Midbrain (tissue), 1 donor: ENCODE measurements at regions not wholly inside any gene's neighbourhood (a gene's known extent, or its start where the extent isn't known, plus 50 kb on each side); places are given as distances from the start of the nearest gene placed in this dataset.
"Not testable (repeated sequence)": the region's sequence is repeated elsewhere in the genome, so short reads cannot be mapped to it uniquely, and the experiment has no call there.

Experiments
- DNase-seq: peaks from one replicate; lab custom pipeline; 2025; lab: John Stamatoyannopoulos, UW

DNA sequence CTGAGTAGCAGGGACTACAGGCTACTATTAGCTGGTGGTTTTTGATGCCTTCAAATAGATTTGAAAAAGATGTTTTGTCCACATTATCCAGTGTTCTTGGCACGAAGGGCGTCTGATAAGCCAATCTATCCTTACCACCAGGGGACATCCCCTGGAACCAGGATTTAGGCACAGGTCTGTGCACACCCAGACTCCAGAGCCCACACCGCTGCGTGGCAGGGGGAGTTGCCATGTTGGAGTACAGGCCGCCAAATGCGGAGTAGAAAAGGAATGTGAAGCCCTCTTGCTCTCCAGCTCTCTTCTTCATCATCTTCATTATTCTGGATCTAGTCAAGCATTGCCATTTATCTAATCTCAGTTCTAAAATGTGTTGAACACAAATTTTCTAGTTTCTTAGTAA is 54.3 kb downstream of the RNU1-4 start:
- not testable (repeated sequence) for DNase-seq

DNA sequence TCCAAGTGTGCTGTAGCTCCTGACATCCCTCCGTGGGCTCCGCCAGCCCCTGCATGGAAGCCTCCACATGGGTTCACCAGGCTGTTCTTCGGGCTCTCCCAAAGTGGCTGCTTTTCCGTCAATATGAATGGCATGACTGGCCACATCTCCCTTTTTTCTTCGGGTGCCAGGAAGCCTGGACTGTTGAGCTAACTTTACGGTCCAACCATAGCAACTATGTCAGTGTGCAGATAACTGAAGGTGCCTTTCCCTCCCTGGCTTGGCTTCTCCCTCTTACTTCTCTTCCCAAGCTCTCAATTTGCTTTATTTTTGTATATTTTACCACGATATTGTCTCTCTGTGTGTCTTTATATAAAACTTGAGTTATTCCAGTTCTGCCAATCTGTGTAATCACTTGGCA is 54.8 kb downstream of the RNU1-4 start:
- not testable (repeated sequence) for DNase-seq

DNA sequence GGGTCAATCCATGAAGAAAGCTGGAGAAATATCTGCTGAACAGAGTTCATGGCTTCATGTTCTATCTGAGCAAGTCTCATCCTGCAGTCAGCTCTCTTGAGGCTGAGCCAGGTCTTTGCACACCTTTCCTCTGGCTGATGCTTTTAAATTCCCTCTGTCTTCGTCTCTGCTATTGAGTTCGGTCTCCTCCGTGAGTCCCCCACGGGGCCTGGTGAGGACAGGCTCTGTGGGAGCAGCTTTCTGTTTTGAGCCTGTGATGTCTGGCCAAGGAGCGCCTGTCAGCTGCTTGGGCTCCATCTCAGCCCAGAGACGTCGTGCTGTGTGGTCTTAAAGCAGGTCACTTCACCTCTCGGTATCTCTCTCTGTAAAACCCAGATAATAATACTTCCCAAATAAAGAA is 55.9 kb downstream of the RNU1-4 start:
- not testable (repeated sequence) for DNase-seq

DNA sequence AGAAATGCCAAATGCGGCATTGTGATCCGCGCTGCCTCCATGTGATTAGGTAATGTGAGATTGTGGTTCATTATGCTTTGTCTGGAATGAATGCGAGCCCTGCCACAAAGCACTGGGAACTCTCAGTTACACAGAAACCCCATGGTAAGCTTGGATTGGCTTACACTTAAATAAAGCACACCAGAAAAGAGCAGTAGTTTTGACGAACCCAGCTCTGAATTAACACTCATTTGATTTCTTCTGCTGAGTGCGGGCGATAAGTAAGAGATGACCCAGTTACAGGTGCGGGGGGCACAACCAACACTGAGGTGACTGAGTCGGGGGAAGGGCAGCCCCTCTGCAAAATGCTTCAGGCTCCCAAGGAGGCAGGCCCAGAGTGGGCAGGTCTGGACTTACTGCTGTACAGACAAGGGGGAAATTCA is 56.3 kb downstream of the RNU1-4 start:
- DNase-seq, result peak; percentile 18

DNA sequence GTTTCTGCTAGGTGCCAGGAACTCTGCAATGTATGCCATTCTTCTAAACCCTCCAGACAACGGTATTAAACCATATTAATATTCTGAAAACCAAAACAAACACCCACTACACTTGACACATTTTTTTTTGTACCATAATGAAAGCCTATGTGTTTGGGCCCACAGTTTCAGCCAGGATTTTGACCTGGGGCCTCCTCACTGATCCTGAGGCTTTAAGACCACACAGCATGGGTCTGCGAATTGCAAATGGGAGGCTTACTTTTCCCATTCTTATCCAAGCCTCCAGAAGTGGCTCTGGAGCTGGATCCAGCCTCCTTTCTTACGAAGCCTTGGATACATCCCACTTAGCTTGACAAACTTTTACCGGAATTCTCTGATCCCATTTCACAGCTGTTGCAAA is 56.7 kb downstream of the RNU1-4 start:
- DNase-seq, result not testable (repeated sequence)

DNA sequence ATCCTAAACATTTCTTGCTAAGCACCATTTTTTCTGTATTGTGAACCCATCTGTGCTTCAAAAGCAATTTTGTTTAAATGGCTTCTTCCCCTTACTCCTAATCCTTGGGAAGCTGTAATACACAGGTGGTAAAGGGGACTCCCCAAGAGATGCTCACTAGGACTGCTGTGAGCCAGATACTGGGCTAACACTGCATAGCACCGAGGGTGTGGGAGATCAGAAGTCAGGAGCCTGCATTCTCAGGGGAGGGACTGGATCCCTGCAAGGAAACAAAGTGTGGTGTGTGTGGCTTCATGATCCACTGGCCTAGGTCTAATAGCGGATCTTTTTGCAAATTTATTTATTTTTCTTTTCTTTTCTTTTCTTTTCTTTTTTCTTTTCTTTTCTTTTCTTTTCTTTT is 57.7 kb downstream of the RNU1-4 start:
- not testable (repeated sequence) for DNase-seq
